PC-3 (cell line): ENCODE measurements at regions not wholly inside any gene's neighbourhood (a gene's known extent, or its start where the extent isn't known, plus 50 kb on each side); places are given as distances from the start of the nearest gene placed in this dataset.

Experiments used
- ATAC-seq: fragments of 200-7000 bp; cut with Tn5 transposase; 2 replicates; pipeline ENCODE4 v1.9.1; 2020; ENCODE audit warnings: mild to moderate bottlenecking, moderate library complexity
- BruUV-seq: library from RNA; stranded (reverse); fragments of 400-500 nt; replicated peaks from 2 replicates; lab custom pipeline; 2021; lab: Mats Ljungman, UMichigan
- CTCF ChIA-PET: fragments of 300-600 bp; sonication (Branson Sonifier 250); formaldehyde crosslinking; loops from one replicate; lab custom pipeline; 2022; ENCODE audit warnings: antibody characterized with exemption; lab: Charles Lee
- POLR2A ChIA-PET: fragments of 300-600 bp; sonication (Branson Sonifier 250); formaldehyde crosslinking; loops from one replicate; lab custom pipeline; 2022; ENCODE audit warnings: antibody characterized with exemption; ENCODE audit not compliant: unreplicated experiment; lab: Charles Lee
- DNase-seq: peaks from one replicate; pipeline ENCODE4 v3.0.0-alpha.2; 2015
- H2AFZ ChIP-seq: fragments of 300-600 bp; sonication (generic); 2 replicates; pipeline ENCODE4 v1.6.0; 2016; ENCODE audit warnings: antibody characterized with exemption, low read length
- H3F3A ChIP-seq: fragments of 300-600 bp; sonication (generic); one replicate; pipeline ENCODE4 v1.6.0; 2017; ENCODE audit warnings: antibody characterized with exemption, low read length, control low read depth, mild to moderate bottlenecking; ENCODE audit not compliant: unreplicated experiment
- H3K27ac ChIP-seq: fragments of 300-600 bp; sonication (generic); 2 replicates; pipeline ENCODE4 v1.5.1; 2016; ENCODE audit warnings: mild to moderate bottlenecking, low read length
- H3K27me3 ChIP-seq: fragments of 300-600 bp; sonication (generic); 2 replicates; pipeline ENCODE4 v1.6.1; 2016; ENCODE audit warnings: low read length, mixed read lengths
- H3K36me3 ChIP-seq: fragments of 300-600 bp; sonication (generic); 2 replicates; pipeline ENCODE4 v1.6.1; 2016; ENCODE audit warnings: low read depth, mixed run types, low read length, mixed read lengths
- H3K4me1 ChIP-seq: fragments of 300-600 bp; sonication (generic); 2 replicates; pipeline ENCODE4 v1.5.1; 2016; ENCODE audit warnings: low read length; ENCODE audit not compliant: insufficient read depth
- H3K4me2 ChIP-seq: fragments of 300-600 bp; sonication (generic); 2 replicates; pipeline ENCODE4 v1.6.0; 2016; ENCODE audit warnings: low read length
- H3K4me3 ChIP-seq: fragments of 300-600 bp; sonication (generic); 2 replicates; pipeline ENCODE4 v1.5.1; 2016; ENCODE audit warnings: mild to moderate bottlenecking, low read length, mixed read lengths
- H3K79me2 ChIP-seq: fragments of 300-600 bp; sonication (generic); 2 replicates; pipeline ENCODE4 v1.6.1; 2017; ENCODE audit warnings: low read length, mixed read lengths
- H3K9ac ChIP-seq: fragments of 300-600 bp; sonication (generic); 2 replicates; pipeline ENCODE4 v1.6.0; 2016; ENCODE audit warnings: mild to moderate bottlenecking, low read length
- H3K9me2 ChIP-seq: fragments of 300-600 bp; sonication (generic); replicated peaks from 2 replicates; pipeline ENCODE4 v1.6.1; 2016; ENCODE audit warnings: mixed run types, low read length, mixed read lengths
- H3K9me3 ChIP-seq: fragments of 300-600 bp; sonication (generic); 2 replicates; pipeline ENCODE4 v1.6.1; 2016; ENCODE audit warnings: low read length, mixed read lengths
- H4K20me1 ChIP-seq: fragments of 300-600 bp; sonication (generic); 2 replicates; pipeline ENCODE4 v1.6.1; 2016; ENCODE audit warnings: low read length, mixed read lengths
- CTCF ChIP-seq: fragments of 300-600 bp; sonication (generic); conservative IDR thresholded peaks from 2 replicates; pipeline ENCODE4 v1.5.1; 2017; ENCODE audit warnings: antibody characterized with exemption, low read depth, mild to moderate bottlenecking, low read length
- EZH2 ChIP-seq: fragments of 300-600 bp; sonication (generic); IDR thresholded peaks from one replicate; pipeline ENCODE4 v1.6.1; 2017; ENCODE audit warnings: antibody characterized with exemption, mild to moderate bottlenecking, low read length; ENCODE audit not compliant: unreplicated experiment
- EZH2phosphoT487 ChIP-seq: fragments of 300-600 bp; sonication (generic); IDR thresholded peaks from 2 replicates; pipeline ENCODE4 v1.6.1; 2018; ENCODE audit warnings: mild to moderate bottlenecking, antibody characterized with exemption, low read length, borderline replicate concordance
- intact Hi-C: fragments of 100-400 bp; cut with micrococcal nuclease; formaldehyde crosslinking; loops from 2 replicates; pipeline ENCODE4 v1.9.0; 2023

GRCh38 chr7:42858570-42858969 lies 53.3 kb downstream of the C7orf25 start:
- ATAC-seq (peak; percentile 71), DNase-seq (peak; percentile 65)
- Histone ChIP-seq H3K27ac (no peak overlapping the region), H2AFZ (no peak overlapping the region), H3K4me1 (peaks cover 16% of the 10 kb centered on the region), H3K4me2 (peak overlapping the region; percentile 87; the same call in 1 of the 2 replicates), H3K36me3 (no peaks in the 10 kb centered on the region), H3K27me3 (no peaks in the 10 kb centered on the region), H3F3A (no peaks in the 10 kb centered on the region), H3K9me2 (no peaks in the 10 kb centered on the region), H3K4me3 (no peak overlapping the region), H3K9ac (no peak overlapping the region), H4K20me1 (no peaks in the 10 kb centered on the region), H3K9me3 (no peaks in the 10 kb centered on the region), H3K79me2 (no peaks in the 10 kb centered on the region)
- POLR2A ChIA-PET = no interaction called here
- intact Hi-C loops = no loop called here
- TF ChIP-seq CTCF = no peak
- no peak for TF ChIP-seq EZH2phosphoT487
- TF ChIP-seq EZH2 = no peak
- no TSS peak for BruUV-seq
- CTCF ChIA-PET = no interaction called here

GRCh38 chr7:42856605-42856987 lies 55.3 kb downstream of the C7orf25 start:
- ATAC-seq = peak; percentile 52
- peak overlapping the region; percentile 87 for H3K4me2 ChIP-seq
- no peaks in the 10 kb centered on the region for H3K27me3 ChIP-seq
- peak overlapping the region; percentile 74 for H3K4me3 ChIP-seq
- TF ChIP-seq EZH2 = no peak
- TF ChIP-seq EZH2phosphoT487 = no peak
- TF ChIP-seq CTCF = no peak
- peak overlapping the region; percentile 92 for H2AFZ ChIP-seq
- no peaks in the 10 kb centered on the region for H3K9me3 ChIP-seq
- H3K27ac ChIP-seq = no peak overlapping the region
- DNase-seq = no peak
- H3K4me1 ChIP-seq = peaks cover 16% of the 10 kb centered on the region
- no peaks in the 10 kb centered on the region for H3K36me3 ChIP-seq
- peak overlapping the region; percentile 45; the same call in 1 of the 2 replicates for H3K9ac ChIP-seq
- H4K20me1 ChIP-seq = no peaks in the 10 kb centered on the region
- ChIA-PET POLR2A (no interaction called here), CTCF (no interaction called here)
- H3K9me2 ChIP-seq = no peaks in the 10 kb centered on the region
- intact Hi-C loops = no loop called here
- no peaks in the 10 kb centered on the region for H3F3A ChIP-seq
- BruUV-seq = no TSS peak
- no peaks in the 10 kb centered on the region for H3K79me2 ChIP-seq

GRCh38 chr7:42854571-42855118 lies 57.2 kb downstream of the C7orf25 start:
- CTCF ChIA-PET = no interaction called here

More at GRCh38 chr7:42854571-42855118, 57.2 kb downstream of the C7orf25 start:
- POLR2A ChIA-PET = no interaction called here
- Histone ChIP-seq H3K9ac (no peak overlapping the region), H3K9me3 (no peaks in the 10 kb centered on the region), H3K4me2 (no peak overlapping the region), H3K4me3 (no peak overlapping the region), H3K9me2 (no peaks in the 10 kb centered on the region), H3K79me2 (no peaks in the 10 kb centered on the region), H3K27me3 (no peaks in the 10 kb centered on the region), H2AFZ (no peak overlapping the region), H3K27ac (no peak overlapping the region), H4K20me1 (no peaks in the 10 kb centered on the region), H3K36me3 (no peaks in the 10 kb centered on the region), H3F3A (no peaks in the 10 kb centered on the region), H3K4me1 (peaks cover 16% of the 10 kb centered on the region)
- ATAC-seq = no peak
- intact Hi-C loops = no loop called here
- TF ChIP-seq EZH2phosphoT487 (no peak), EZH2 (no peak), CTCF (no peak)
- DNase-seq = no peak
- no TSS peak for BruUV-seq
